GM12891 (cell line): ENCODE measurements at regions not wholly inside any gene's neighbourhood (a gene's known extent, or its start where the extent isn't known, plus 50 kb on each side); places are given as distances from the start of the nearest gene placed in this dataset.

Source experiments
- PAX5 ChIP-seq: IDR thresholded peaks from 2 replicates; pipeline ENCODE4 v1.6.1; 2011; ENCODE audit warnings: low read length, moderate library complexity, mild to moderate bottlenecking; ENCODE audit not compliant: insufficient read depth, severe bottlenecking
- POLR2A ChIP-seq: IDR thresholded peaks from 2 replicates; pipeline ENCODE4 v1.6.1; 2011; ENCODE audit warnings: low read depth, low read length, control low read depth
- POLR2AphosphoS5 ChIP-seq: IDR thresholded peaks from 2 replicates; pipeline ENCODE4 v1.6.1; 2011; ENCODE audit warnings: low read depth, low read length, control low read depth
- POU2F2 ChIP-seq: IDR thresholded peaks from 2 replicates; pipeline ENCODE4 v1.6.1; 2011; ENCODE audit warnings: low read depth, mild to moderate bottlenecking, control low read depth, low read length, moderate library complexity
- TAF1 ChIP-seq: IDR thresholded peaks from 2 replicates; pipeline ENCODE4 v1.6.1; 2011; ENCODE audit warnings: low read depth, low read length, control low read depth

DNA sequence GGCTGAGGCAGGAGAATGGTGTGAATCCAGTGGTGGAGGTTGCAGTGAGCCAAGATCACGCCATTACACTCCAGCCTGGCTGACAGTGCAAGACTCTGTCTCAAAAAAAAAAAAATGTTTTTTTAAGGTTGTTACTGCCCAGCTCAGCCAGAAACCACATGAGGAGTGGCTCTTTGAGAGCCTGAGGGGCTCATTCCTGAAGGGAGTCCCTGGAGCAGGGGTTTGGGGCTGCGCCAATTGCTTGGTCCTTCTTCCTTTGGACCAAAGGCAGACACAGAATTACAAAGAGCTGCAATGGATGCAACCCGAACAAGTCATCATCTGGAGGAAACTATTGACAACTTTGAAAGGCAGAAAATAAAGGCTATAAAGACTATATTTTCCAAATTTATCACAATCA, 60.6 kb upstream of the WWC2 start:
- no peak for TF ChIP-seq POLR2AphosphoS5
- TF ChIP-seq POLR2A: no peak
- TF ChIP-seq TAF1: no peak
- TF ChIP-seq POU2F2: no peak
- TF ChIP-seq PAX5: no peak
